Suppressor macrophage treated with lipopolysaccharide for 4 hours (primary cell): ENCODE measurements at regions not wholly inside any gene's neighbourhood (a gene's known extent, or its start where the extent isn't known, plus 50 kb on each side); places are given as distances from the start of the nearest gene placed in this dataset.
A peak's percentile ranks its signal among the peaks of the same experiment; 100 is the strongest.

ENCODE experiments used
- DNase-seq: peaks from one replicate; pipeline ENCODE4 v3.0.0-alpha.2; 2020

DNA sequence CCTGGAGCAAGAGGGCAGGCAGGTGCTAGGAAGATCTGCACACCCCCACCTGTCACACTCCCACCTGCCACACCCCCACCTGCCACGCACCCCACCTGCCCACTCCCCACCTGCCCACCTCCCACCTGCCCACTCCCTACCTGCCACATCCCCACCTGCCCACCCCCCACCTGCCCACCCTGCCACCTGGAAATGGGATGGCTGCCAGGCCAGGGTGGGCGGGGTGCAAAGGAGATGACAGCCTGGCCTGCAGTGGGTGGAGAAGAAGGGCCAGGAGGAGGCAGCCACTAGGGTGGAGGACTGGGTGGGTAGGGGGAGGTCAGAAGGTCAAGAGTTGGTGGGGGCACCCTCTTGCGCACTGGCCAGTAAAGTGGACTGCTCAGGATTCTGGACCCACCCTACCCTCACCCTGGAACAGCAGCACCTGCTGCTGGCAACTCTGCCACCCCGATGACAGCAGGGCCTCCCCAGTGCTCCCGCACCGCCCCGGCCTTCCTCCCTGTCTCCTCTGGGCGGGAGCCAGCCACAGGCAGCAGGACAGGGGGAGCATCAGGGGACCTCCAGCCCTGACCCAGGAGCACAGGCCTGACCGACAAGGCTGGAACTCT, 66.8 kb upstream of the NKX1-1 start:
- no peak for DNase-seq

GRCh38 chr4:1472148-1472797, 66.0 kb upstream of the NKX1-1 start:
- DNase-seq = no peak

DNA sequence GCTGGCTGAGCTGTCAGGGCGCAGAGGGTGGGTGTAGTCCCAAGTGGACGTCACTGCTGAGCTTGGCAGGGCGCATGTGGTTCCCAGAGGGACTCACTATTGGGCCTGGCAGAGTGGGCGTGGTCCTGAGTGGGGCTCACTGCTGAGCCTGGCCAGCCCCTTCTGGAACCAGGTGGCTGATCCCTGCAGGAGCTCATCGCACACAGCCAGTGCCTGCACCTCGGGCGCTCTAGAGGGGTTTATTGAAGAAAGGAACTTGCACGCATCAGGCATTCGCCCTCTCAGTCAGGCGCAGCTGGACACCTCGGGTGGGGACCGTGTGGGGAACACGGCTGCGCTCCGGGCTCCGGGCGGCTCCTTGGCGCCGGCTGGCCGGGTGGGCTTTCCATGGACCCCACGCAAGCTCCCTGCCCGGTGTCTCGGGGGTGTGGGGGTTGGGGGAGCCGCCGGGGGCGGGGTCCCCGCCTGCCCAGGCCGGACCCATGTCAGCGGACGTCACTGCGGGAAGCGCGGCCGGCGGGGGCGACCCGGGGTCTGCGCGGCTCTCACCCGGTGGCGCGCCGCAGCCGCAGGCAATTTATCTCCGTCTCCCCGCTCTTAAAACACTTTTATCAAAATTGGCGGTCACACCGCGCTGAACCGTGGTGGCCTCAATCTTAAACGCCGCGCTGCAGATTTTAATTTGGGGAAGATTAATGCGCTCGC, 65.4 kb upstream of the NKX1-1 start:
- DNase-seq = no peak

GRCh38 chr4:1470816-1471442, 64.7 kb upstream of the NKX1-1 start:
- DNase-seq = no peak

DNA sequence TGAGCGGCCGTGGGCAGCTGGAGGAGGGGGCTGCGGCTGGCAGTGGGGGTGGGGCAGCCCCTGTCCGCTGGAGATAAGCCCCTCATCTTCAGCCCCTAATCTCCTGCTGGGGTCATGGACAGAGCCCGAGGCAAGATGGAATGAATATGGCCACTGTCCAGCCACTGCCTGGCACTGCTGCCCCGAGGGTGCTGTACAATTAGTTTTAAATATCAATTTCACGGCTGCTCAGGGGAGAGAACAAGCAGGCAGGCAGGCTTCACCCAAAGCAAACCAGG, 64.1 kb upstream of the NKX1-1 start:
- DNase-seq = no peak

GRCh38 chr4:1469607-1470392, 63.6 kb upstream of the NKX1-1 start:
- no peak for DNase-seq

- DNase-seq = no peak
Measured at GRCh38 chr4:1469043-1469442, 62.8 kb upstream of the NKX1-1 start.

- DNase-seq = no peak
Measured at GRCh38 chr4:1467581-1468458, 61.6 kb upstream of the NKX1-1 start.

GRCh38 chr4:1466863-1467165, 60.6 kb upstream of the NKX1-1 start:
- no peak for DNase-seq

DNA sequence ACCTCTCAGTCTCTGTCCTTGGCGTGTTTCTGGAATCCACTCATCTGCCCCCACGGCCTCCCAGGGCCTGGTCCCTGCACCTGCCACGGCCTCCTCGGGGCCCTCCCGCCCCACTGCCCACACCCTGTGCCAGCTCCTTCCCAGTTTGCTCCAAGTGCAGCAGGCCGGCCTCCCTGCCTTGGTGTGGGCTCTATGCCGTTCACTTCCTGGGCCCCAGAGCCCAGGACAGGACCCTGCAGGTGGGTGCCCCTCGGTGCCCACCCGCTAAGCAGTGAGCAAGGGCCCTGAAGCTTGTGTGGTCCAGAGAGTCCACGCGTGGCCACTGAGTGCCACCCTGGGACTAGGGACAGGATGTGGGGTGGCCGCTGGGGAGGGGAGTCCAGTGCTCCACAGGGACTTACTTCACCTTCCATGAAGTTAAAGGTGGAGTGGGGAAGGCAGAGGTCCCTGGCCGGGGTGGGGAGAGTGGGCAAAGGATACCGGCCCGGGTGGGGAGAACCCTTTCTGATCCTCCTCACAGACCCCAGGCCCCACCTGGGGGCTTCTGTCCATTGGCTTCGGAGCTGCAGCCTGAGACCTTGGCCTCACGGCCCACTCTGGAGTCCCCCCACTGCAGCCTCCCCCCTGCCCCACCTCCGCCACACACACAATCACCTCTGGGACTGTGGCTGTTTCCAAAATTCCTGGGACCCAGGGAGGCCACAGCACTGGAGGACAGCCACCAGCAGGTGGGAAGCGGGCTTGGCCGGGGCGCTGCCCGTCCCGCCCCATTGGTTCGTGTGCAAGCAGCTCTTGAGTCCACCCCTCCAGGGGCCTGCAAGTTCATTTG, 60.0 kb upstream of the NKX1-1 start:
- no peak for DNase-seq

DNA sequence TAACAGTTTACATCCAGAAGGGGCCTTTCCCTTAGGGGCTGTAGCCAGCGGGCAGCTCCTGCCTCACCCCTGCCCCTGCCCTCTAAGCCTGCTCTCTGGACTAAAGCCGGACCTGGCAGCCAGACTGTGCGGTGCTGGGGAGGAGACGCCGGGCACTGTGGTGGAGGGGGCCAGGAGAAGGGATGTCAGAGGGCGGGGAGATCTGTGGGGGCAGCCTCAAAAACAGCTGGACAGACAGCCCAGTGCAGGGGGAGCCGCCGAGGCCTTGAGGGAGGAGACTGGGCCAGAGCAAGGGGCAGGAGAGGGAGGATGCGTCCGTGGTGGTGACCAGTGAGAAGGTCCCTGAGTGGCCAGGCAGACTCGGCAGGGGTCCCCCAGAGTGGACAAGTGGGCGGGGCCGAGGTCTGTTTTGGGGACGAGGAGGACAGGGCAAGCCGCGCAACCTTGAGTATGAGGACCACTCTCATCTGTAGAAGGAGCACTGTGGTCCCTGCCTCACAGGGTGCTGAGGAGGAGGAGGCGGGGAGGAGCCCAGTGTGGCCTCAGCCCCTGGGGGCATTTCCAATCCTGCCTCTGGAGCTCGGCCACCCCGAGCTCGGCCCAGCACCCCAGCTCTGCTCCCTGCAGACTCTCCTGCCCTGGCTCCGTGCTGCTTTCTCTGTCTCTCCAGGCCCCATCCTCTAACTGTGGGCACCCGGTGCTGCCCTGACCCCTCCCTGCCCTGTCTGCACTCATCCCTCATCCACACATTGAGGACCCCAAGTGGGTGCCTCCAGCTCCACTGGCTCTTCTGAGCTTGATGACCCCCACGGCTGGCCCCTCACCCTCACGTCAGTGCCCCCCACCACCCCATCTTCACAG, 59.2 kb upstream of the NKX1-1 start:
- DNase-seq = no peak

GRCh38 chr4:1464581-1465171, 58.4 kb upstream of the NKX1-1 start:
- no peak for DNase-seq

GRCh38 chr4:1463927-1464540, 57.8 kb upstream of the NKX1-1 start:
- no peak for DNase-seq

- DNase-seq = peak; percentile 9
Measured at GRCh38 chr4:1463088-1463926, 57.1 kb upstream of the NKX1-1 start.

- DNase-seq = no peak
Measured at GRCh38 chr4:1462768-1463075, 56.5 kb upstream of the NKX1-1 start.

GRCh38 chr4:1462009-1462767, 55.9 kb upstream of the NKX1-1 start:
- DNase-seq = no peak

DNA sequence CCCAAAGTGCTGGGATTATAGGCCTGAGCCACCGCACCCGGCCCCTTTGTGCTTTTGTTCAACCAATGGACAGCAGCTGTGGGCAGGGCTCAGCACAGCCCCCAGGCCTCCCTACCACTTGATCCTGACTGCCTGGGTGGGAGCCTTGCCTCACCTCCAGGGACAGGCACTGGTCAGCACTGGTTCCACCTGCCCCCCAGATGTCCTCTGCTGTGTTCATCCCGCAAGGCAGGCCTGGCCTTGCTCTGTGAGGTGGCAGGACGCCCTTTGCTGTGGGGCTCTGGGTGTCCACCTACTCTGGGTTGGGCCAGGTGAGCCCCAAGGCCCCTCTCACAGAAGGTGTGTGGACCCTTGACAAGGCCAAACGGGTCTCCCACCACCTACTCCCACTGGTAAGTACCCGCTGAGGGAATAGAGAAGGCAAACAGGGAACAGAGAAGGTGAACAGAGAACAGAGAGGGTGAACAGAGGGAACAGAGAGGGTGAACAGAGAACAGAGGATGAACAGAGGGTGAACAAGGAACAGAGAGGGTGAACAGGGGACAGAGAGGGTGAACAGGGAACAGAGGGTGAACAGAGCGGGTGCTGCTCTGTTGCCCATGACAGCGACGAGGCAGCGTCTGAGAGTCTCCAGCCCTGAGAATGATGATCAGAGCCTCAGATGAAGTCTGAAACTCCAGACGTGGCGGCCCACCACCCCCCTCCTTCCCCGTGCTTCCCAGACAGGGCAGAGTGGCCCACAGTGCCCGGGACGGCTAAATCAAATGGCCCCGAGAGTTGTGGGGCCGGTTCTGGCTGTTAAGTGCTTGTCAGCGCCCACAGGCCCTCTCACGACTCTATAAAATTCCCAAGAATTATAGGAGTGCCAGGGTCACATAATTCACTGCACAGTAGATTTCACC, 55.0 kb upstream of the NKX1-1 start:
- no peak for DNase-seq
